OCI-LY1 (cell line): ENCODE measurements at regions not wholly inside any gene's neighbourhood (a gene's known extent, or its start where the extent isn't known, plus 50 kb on each side); places are given as distances from the start of the nearest gene placed in this dataset.

Source experiments
- CTCF ChIP-seq: fragments of 200-600 bp; sonication (generic), shearing (Covaris generic); IDR thresholded peaks from 2 replicates; pipeline ENCODE4 v1.5.1; 2017; ENCODE audit warnings: mild to moderate bottlenecking, antibody characterized with exemption, low read length, moderate library complexity, mixed read lengths
- EZH2 ChIP-seq: fragments of 200-600 bp; sonication (generic), shearing (Covaris generic); IDR thresholded peaks from 2 replicates; pipeline ENCODE4 v1.8.0; 2017; ENCODE audit warnings: borderline replicate concordance, mixed run types, mild to moderate bottlenecking, antibody characterized with exemption, low read length, moderate library complexity, mixed read lengths

- TF ChIP-seq CTCF (no peak), EZH2 (no peak)
These were observed 2252.9 kb upstream of the AGA start for GRCh38 chr4:179695175-179695574.
